H7 (cell line): ENCODE measurements at regions not wholly inside any gene's neighbourhood (a gene's known extent, or its start where the extent isn't known, plus 50 kb on each side); places are given as distances from the start of the nearest gene placed in this dataset.

ENCODE experiments used
- DNase-seq: peaks from one replicate; pipeline ENCODE4 v3.0.0; 2012
- H3K27me3 ChIP-seq: 2 replicates; pipeline ENCODE4 v1.6.0; 2011; ENCODE audit warnings: mild to moderate bottlenecking, low read length; ENCODE audit not compliant: control insufficient read depth, insufficient read depth
- H3K36me3 ChIP-seq: replicated peaks from 2 replicates; pipeline ENCODE4 v1.5.1; 2011; ENCODE audit warnings: low read length; ENCODE audit not compliant: control insufficient read depth, insufficient read depth
- H3K4me3 ChIP-seq: 2 replicates; pipeline ENCODE4 v1.5.1; 2011; ENCODE audit warnings: low read depth, mild to moderate bottlenecking, control low read depth, low read length, moderate library complexity; ENCODE audit not compliant: insufficient read depth

GRCh38 chr5:68423154-68423811 lies 207.7 kb downstream of the PIK3R1 start:
- Histone ChIP-seq H3K4me3 (no peak overlapping the region), H3K27me3 (no peaks in the 10 kb centered on the region; the same call in 1 of the 2 replicates), H3K36me3 (no peaks in the 10 kb centered on the region)
- DNase-seq, result no peak

DNA sequence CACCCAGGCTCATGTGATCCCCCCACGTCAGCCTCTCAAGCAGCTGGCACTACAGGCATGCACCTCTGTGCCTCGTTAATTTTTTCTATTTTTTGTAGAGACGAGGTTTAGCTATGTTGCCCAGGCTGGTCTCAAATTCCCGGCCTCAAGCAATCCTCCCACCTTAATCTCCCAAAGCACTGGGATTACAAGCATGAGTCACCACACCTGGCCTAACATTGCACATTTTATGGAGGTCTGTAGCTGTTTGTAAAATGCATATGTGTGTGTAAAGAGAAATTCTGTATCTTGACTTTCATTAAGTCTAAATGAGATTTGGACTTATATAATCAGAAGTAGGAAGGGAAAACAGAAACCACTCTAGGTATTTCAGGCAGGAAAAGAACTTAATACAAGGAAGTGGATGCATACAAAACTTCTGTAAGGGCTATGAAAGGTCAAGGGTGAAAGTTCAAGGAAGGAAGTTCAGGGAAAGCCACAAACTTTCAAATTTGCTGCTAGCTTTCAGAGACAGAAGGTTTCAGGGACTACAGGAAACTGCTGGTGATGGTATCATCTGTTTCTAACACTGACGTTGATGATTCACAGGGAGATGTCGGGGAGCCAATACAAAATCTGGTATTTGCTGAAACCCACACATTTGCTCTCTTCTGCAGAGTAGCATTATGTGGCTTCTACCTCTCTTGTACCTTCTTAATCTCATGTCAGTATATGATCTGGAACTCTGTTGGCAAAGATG lies 209.4 kb downstream of the PIK3R1 start:
- Histone ChIP-seq H3K27me3 (no peaks in the 10 kb centered on the region; the same call in 1 of the 2 replicates), H3K36me3 (no peaks in the 10 kb centered on the region), H3K4me3 (no peak overlapping the region)
- no peak for DNase-seq

DNA sequence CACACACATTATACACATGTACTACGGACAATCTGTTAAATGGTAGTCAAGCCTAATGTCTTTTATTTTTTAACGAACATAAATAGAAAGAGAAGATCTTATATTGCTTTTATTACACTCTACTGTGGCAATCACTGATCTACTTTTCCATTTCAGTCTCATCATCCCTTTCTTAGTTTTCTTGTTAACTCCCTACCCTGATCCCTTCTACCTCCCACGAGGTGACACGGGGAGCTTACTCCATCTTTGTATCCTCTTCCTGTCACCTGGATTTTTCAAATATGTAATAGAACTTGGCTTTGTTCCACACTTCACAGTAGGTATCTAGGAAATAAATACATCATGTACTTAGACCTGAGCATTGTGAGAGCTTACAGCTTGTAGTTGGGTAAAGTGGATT lies 211.0 kb downstream of the PIK3R1 start:
- no peaks in the 10 kb centered on the region; the same call in 1 of the 2 replicates for H3K27me3 ChIP-seq
- DNase-seq, result no peak
- no peaks in the 10 kb centered on the region for H3K36me3 ChIP-seq
- H3K4me3 ChIP-seq, result no peak overlapping the region

GRCh38 chr5:68428231-68428811 lies 212.8 kb downstream of the PIK3R1 start:
- no peak overlapping the region for H3K4me3 ChIP-seq
- no peak for DNase-seq
- H3K36me3 ChIP-seq, result no peaks in the 10 kb centered on the region

GRCh38 chr5:68429510-68429909 lies 214.0 kb downstream of the PIK3R1 start:
- no peaks in the 10 kb centered on the region for H3K27me3 ChIP-seq
- DNase-seq, result no peak
- H3K4me3 ChIP-seq, result no peak overlapping the region
- no peaks in the 10 kb centered on the region for H3K36me3 ChIP-seq

More at GRCh38 chr5:68428231-68428811, 212.8 kb downstream of the PIK3R1 start:
- no peaks in the 10 kb centered on the region; the same call in 1 of the 2 replicates for H3K27me3 ChIP-seq

GRCh38 chr5:68430279-68430678 lies 214.7 kb downstream of the PIK3R1 start:
- no peaks in the 10 kb centered on the region for H3K27me3 ChIP-seq
- H3K4me3 ChIP-seq, result no peak overlapping the region
- no peaks in the 10 kb centered on the region for H3K36me3 ChIP-seq
- DNase-seq, result no peak

DNA sequence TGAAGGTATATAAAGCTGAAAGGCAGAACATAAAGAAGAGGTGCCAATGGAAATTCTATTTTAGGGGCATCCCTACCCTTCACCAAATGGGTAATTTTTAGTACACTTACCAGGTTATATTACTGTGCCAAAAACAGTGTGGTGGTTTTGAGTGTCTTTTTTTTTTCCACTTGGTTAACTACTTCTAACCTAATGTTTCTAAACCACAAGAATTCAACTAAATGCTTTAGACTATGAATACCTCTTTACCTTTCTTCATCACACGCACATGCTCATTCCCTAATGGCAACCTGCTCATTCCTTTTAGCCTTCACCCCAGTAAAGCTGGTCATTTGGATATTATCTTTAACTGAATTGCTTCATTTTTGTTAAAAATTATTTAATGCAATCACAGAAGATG lies 215.6 kb downstream of the PIK3R1 start:
- no peaks in the 10 kb centered on the region for H3K36me3 ChIP-seq
- DNase-seq, result no peak
- H3K27me3 ChIP-seq, result no peaks in the 10 kb centered on the region
- no peak overlapping the region for H3K4me3 ChIP-seq

GRCh38 chr5:68431601-68432337 lies 216.2 kb downstream of the PIK3R1 start:
- no peak for DNase-seq
- H3K27me3 ChIP-seq, result no peaks in the 10 kb centered on the region
- H3K4me3 ChIP-seq, result no peak overlapping the region
- no peaks in the 10 kb centered on the region for H3K36me3 ChIP-seq

GRCh38 chr5:68432682-68433081 lies 217.1 kb downstream of the PIK3R1 start:
- no peak for DNase-seq
- no peak overlapping the region for H3K4me3 ChIP-seq
- H3K27me3 ChIP-seq, result no peaks in the 10 kb centered on the region
- H3K36me3 ChIP-seq, result no peaks in the 10 kb centered on the region

- Histone ChIP-seq H3K36me3 (no peaks in the 10 kb centered on the region), H3K27me3 (no peaks in the 10 kb centered on the region), H3K4me3 (no peak overlapping the region)
- DNase-seq, result no peak
Observed at GRCh38 chr5:68433526-68433922, 218.0 kb downstream of the PIK3R1 start.

- Histone ChIP-seq H3K27me3 (no peaks in the 10 kb centered on the region), H3K36me3 (no peaks in the 10 kb centered on the region), H3K4me3 (no peak overlapping the region)
- peak; percentile 19 for DNase-seq
Observed at GRCh38 chr5:68433923-68434879, 218.6 kb downstream of the PIK3R1 start.

GRCh38 chr5:68435611-68436010 lies 220.1 kb downstream of the PIK3R1 start:
- no peak overlapping the region for H3K4me3 ChIP-seq
- DNase-seq, result no peak
- H3K27me3 ChIP-seq, result no peaks in the 10 kb centered on the region
- no peaks in the 10 kb centered on the region for H3K36me3 ChIP-seq

- no peak for DNase-seq
- Histone ChIP-seq H3K4me3 (no peak overlapping the region), H3K36me3 (no peaks in the 10 kb centered on the region), H3K27me3 (no peaks in the 10 kb centered on the region)
Observed at GRCh38 chr5:68436686-68437520, 221.3 kb downstream of the PIK3R1 start.
